ENCODE measurements at regions not wholly inside any gene's neighbourhood (a gene's known extent, or its start where the extent isn't known, plus 50 kb on each side); places are given as distances from the start of the nearest gene placed in this dataset.

DNA sequence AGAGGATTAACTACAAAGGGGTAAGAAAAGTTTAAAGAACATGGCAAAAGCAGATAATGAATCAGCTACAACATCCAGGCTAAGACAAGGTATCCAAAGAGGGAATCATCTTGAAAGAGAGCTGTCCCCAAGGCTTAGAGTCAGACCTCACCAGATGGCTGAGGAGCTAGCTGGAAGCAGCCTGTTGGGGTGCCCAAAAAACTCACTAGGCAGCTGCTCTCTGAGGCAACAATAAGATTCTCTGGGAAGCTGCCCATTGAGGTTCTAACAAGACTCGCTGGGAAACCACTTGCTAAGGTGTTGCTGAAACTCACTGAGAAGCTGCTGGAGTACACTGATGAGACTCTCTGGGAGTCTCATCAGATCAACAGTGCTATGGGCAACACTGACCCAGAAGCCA lies 185.2 kb downstream of the CETN3 start:
- TF ChIP-seq, protein P1, sequence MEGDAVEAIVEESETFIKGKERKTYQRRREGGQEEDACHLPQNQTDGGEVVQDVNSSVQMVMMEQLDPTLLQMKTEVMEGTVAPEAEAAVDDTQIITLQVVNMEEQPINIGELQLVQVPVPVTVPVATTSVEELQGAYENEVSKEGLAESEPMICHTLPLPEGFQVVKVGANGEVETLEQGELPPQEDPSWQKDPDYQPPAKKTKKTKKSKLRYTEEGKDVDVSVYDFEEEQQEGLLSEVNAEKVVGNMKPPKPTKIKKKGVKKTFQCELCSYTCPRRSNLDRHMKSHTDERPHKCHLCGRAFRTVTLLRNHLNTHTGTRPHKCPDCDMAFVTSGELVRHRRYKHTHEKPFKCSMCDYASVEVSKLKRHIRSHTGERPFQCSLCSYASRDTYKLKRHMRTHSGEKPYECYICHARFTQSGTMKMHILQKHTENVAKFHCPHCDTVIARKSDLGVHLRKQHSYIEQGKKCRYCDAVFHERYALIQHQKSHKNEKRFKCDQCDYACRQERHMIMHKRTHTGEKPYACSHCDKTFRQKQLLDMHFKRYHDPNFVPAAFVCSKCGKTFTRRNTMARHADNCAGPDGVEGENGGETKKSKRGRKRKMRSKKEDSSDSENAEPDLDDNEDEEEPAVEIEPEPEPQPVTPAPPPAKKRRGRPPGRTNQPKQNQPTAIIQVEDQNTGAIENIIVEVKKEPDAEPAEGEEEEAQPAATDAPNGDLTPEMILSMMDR (IDR thresholded peaks at IDR 0.05), result no peak
- TF ChIP-seq POLR2A (IDR thresholded peaks at IDR 0.05), result no peak
